Upper lobe of left lung (tissue), 6 donors: ENCODE measurements at regions not wholly inside any gene's neighbourhood (a gene's known extent, or its start where the extent isn't known, plus 50 kb on each side); places are given as distances from the start of the nearest gene placed in this dataset.

Experiments
- ATAC-seq, 2 donors: fragments of 200-7000 bp; cut with Tn5 transposase; one replicate each; pipeline ENCODE4 v1.9.1; 2022; ENCODE audit warnings: mild to moderate bottlenecking in 2 of 2, moderate library complexity in 2 of 2; ENCODE audit not compliant: low FRiP score in 2 of 2
- DNase-seq, 2 donors: peaks; one replicate each; pipeline ENCODE4 v3.0.0-alpha.2; 2019 to 2020
- H3K27ac ChIP-seq, 4 donors: fragments of 200-600 bp; sonication (generic); one replicate each; pipeline ENCODE4 v1.5.1; 2016 to 2019
- H3K27me3 ChIP-seq, 4 donors: fragments of 200-600 bp; sonication (generic); one replicate each; pipeline ENCODE4 v1.5.1; 2017 to 2019
- H3K36me3 ChIP-seq, 4 donors: fragments of 200-600 bp; sonication (generic); one replicate each; pipeline ENCODE4 v1.5.1; 2016 to 2019
- H3K4me1 ChIP-seq, 4 donors: fragments of 200-600 bp; sonication (generic); one replicate each; pipeline ENCODE4 v1.5.1; 2018 to 2019
- H3K4me3 ChIP-seq, 4 donors: fragments of 200-600 bp; sonication (generic); one replicate each; pipeline ENCODE4 v1.5.1; 2017 to 2019; ENCODE audit warnings: mild to moderate bottlenecking in 2 of 4, moderate library complexity in 1 of 4
- H3K9me3 ChIP-seq, 4 donors: fragments of 200-600 bp; sonication (generic); one replicate each; pipeline ENCODE4 v1.5.1; 2018 to 2019
- CTCF ChIP-seq, 6 experiments: fragments of 450-650 bp in 4 of 6; fragments of 200-600 bp in 2 of 6; sonication (generic) in 2 of 6; IDR thresholded peaks; one replicate each; pipeline ENCODE4 v1.5.1; 2016 to 2019; ENCODE audit warnings: antibody characterized with exemption in 6 of 6
- EP300 ChIP-seq, 4 donors: sonication (generic); formaldehyde crosslinking; IDR thresholded peaks; one replicate each; pipeline ENCODE4 v1.5.1; 2017; ENCODE audit warnings: antibody characterized with exemption in 4 of 4, control low read depth in 2 of 4
- POLR2A ChIP-seq, 4 donors: fragments of 450-650 bp; IDR thresholded peaks; one replicate each; pipeline ENCODE4 v1.5.1; 2016 to 2017; ENCODE audit warnings: antibody characterized with exemption in 4 of 4, mild to moderate bottlenecking in 2 of 4
- POLR2AphosphoS5 ChIP-seq, 2 donors: sonication (generic); formaldehyde crosslinking; IDR thresholded peaks; one replicate each; pipeline ENCODE4 v1.5.1; 2017; ENCODE audit warnings: antibody characterized with exemption in 2 of 2
- WGBS, 2 donors: methylation state at CpG; one replicate each; pipeline ENCODE4 v1.1.5; 2017 to 2018; 5-methylcytosine and 5-hydroxymethylcytosine counted together
- donor health status: DM: no; HTN: no; CAD: no; lungs with moderate emphysema.
- donor health status: DM: no; HTN: yes; CAD: no; lungs with severe emphysema.

DNA sequence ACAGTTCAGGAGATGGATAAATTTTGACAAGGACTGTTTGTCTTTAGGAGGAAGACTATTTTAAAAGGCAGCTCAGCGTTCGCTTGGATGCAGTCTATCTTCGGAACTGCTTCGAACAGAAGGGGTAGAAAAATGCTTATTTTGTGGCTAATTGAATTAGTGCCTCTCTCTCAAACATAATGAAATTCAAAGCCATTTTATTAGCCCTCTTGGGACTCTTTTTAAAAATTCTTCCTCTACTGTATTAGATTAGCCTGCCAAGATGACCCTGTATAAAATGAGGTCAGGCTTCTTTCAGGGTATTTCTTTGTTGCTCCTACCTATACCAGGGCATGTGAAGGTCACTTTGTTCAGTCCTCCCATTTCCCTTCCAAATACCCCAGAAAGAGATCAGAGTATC, 379.2 kb upstream of the NFE2L3 start:
- Histone ChIP-seq H3K4me3 (no peak overlapping the region), H3K27ac (no peak overlapping the region), H3K9me3 (no peaks in the 10 kb centered on the region), H3K36me3 (no peaks in the 10 kb centered on the region), H3K4me1 (no peaks in the 10 kb centered on the region), H3K27me3 (no peaks in the 10 kb centered on the region)
- DNase-seq (no peak), ATAC-seq (no peak)
- 91 to 97% methylated on average over 4 of the region's 4 CpGs for WGBS, 2 donors
- TF ChIP-seq EP300 (IDR thresholded peaks at IDR 0.05) (no peak), POLR2A (IDR thresholded peaks at IDR 0.05) (no peak), POLR2AphosphoS5 (IDR thresholded peaks at IDR 0.05) (no peak), CTCF (IDR thresholded peaks at IDR 0.05) (no peak)

DNA sequence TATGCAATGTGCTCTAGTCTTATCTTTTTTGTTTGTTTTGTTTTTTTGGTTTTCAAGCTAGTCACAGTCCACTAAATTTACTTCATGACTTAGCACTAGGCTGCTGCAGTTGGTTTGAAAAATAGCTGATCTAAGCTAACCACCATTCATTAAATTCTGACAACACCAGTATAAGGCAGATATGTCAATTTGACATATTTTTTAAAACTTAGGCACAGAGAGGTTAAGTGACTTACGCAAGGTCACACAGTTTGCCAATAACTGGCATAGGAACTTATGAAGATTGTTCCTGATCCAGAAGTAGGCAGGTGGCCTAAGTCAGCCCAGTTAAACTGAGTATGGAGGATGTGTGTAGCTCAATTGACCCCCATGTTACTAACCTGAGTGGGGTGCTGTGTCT, 377.3 kb upstream of the NFE2L3 start:
- Histone ChIP-seq H3K9me3 (no peaks in the 10 kb centered on the region), H3K36me3 (no peaks in the 10 kb centered on the region), H3K4me1 (no peaks in the 10 kb centered on the region), H3K27ac (no peak overlapping the region), H3K27me3 (no peaks in the 10 kb centered on the region), H3K4me3 (no peak overlapping the region)
- TF ChIP-seq POLR2A (IDR thresholded peaks at IDR 0.05) = no peak
- TF ChIP-seq CTCF (IDR thresholded peaks at IDR 0.05) = no peak
- TF ChIP-seq EP300 (IDR thresholded peaks at IDR 0.05) = no peak
- no peak for TF ChIP-seq POLR2AphosphoS5 (IDR thresholded peaks at IDR 0.05)
- no peak for DNase-seq
- no peak for ATAC-seq
- WGBS, 2 donors = 97 to 100% methylated on average over 1 of the region's 1 CpG

- WGBS, 2 donors = 84 to 88% methylated on average over 4 of the region's 4 CpGs
- Histone ChIP-seq H3K9me3 (no peaks in the 10 kb centered on the region), H3K27ac (no peak overlapping the region), H3K4me3 (no peak overlapping the region), H3K27me3 (no peaks in the 10 kb centered on the region), H3K36me3 (no peaks in the 10 kb centered on the region), H3K4me1 (no peaks in the 10 kb centered on the region)
- DNase-seq (no peak), ATAC-seq (no peak)
- TF ChIP-seq CTCF (IDR thresholded peaks at IDR 0.05) = no peak
- TF ChIP-seq POLR2AphosphoS5 (IDR thresholded peaks at IDR 0.05) = no peak
These were observed 376.4 kb upstream of the NFE2L3 start for GRCh38 chr7:25775570-25775969.

GRCh38 chr7:25775999-25776743, 375.8 kb upstream of the NFE2L3 start:
- Histone ChIP-seq H3K4me3 (no peak overlapping the region), H3K27me3 (no peaks in the 10 kb centered on the region), H3K36me3 (no peaks in the 10 kb centered on the region), H3K27ac (no peak overlapping the region), H3K4me1 (no peaks in the 10 kb centered on the region), H3K9me3 (no peaks in the 10 kb centered on the region)
- DNase-seq (no peak), ATAC-seq (peak in 1 of 2 donors; percentile 81)
- TF ChIP-seq POLR2A (IDR thresholded peaks at IDR 0.05) = no peak
- TF ChIP-seq POLR2AphosphoS5 (IDR thresholded peaks at IDR 0.05) = no peak
- 79 to 87% methylated on average over 3 of the region's 3 CpGs for WGBS, 2 donors

DNA sequence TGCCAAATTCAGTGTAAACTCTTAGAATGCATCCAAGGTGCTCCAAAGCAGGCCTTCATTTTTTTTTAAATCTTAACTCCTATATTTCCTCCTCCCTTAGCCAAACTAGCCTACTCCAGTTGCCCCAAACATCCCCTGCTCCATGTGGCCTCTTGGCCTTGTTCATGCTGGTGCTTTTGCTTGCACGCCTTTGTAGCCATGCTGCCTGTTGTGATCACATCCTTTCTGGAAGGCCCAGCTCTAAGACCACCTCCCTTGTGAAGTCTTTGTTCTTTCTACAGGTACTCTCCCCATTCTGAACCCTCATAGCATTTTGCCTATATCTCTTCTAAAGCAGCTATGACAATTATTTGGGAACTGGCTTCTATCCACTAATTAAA, 375.3 kb upstream of the NFE2L3 start:
- DNase-seq = no peak
- Histone ChIP-seq H3K4me3 (no peak overlapping the region), H3K9me3 (no peaks in the 10 kb centered on the region), H3K4me1 (no peaks in the 10 kb centered on the region), H3K27ac (no peak overlapping the region), H3K27me3 (no peaks in the 10 kb centered on the region), H3K36me3 (no peaks in the 10 kb centered on the region)
- no peak for ATAC-seq
- WGBS, 2 donors = 86 to 93% methylated on average over 1 of the region's 1 CpG
- TF ChIP-seq CTCF (IDR thresholded peaks at IDR 0.05) (no peak), EP300 (IDR thresholded peaks at IDR 0.05) (no peak), POLR2A (IDR thresholded peaks at IDR 0.05) (no peak), POLR2AphosphoS5 (IDR thresholded peaks at IDR 0.05) (no peak)
